ENCODE measurements at regions not wholly inside any gene's neighbourhood (a gene's known extent, or its start where the extent isn't known, plus 50 kb on each side); places are given as distances from the start of the nearest gene placed in this dataset.

DNA sequence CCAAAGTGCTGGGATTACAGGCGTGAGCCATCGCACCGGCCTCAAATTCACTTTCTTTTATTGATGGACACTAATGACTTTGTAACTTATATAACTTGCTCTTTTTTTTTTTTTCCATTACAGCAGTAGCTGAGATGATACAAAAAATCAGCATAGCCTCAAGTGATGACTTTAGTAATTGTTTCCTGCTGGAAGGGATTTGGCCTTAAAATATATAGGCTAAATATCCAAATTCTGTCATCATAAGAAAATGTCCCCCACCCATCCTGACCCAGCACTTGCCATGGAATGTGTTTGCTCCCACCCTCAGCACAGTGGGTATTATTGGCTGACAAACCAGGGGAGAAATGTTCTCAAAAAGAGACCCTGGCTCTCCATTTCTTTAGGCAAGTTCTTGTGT, 1264.1 kb upstream of the AUTS2 start:
- no peak for TF ChIP-seq POLR2A (IDR thresholded peaks at IDR 0.05)
- TF ChIP-seq POLR2AphosphoS5 (IDR thresholded peaks at IDR 0.05) = no peak
